WERI-Rb-1 (cell line): ENCODE measurements at regions not wholly inside any gene's neighbourhood (a gene's known extent, or its start where the extent isn't known, plus 50 kb on each side); places are given as distances from the start of the nearest gene placed in this dataset.

Source experiments
- DNase-seq: peaks from one replicate; pipeline ENCODE4 v3.0.0-alpha.2; 2020
- H3K27ac ChIP-seq: fragments of 250-450 bp; sonication (Bioruptor Pico); 2 replicates; pipeline ENCODE4 v1.5.1; 2020; ENCODE audit warnings: mild to moderate bottlenecking, moderate library complexity
- H3K27me3 ChIP-seq: fragments of 250-450 bp; sonication (Bioruptor Pico); 2 replicates; pipeline ENCODE4 v1.5.1; 2021; ENCODE audit warnings: mild to moderate bottlenecking, low read depth, moderate library complexity; ENCODE audit not compliant: insufficient read depth, severe bottlenecking
- H3K36me3 ChIP-seq: fragments of 250-450 bp; sonication (Bioruptor Pico); 2 replicates; pipeline ENCODE4 v1.5.1; 2020; ENCODE audit warnings: mild to moderate bottlenecking, moderate library complexity
- H3K4me3 ChIP-seq: 2 replicates; pipeline ENCODE4 v1.5.1; 2011; ENCODE audit warnings: low read depth, mild to moderate bottlenecking, control low read depth, low read length
- H3K9me3 ChIP-seq: fragments of 250-450 bp; sonication (Bioruptor Pico); 2 replicates; pipeline ENCODE4 v1.5.1; 2021; ENCODE audit warnings: mild to moderate bottlenecking, moderate library complexity; ENCODE audit not compliant: severe bottlenecking
- TF ChIP-seq, protein P1 (sequence below): IDR thresholded peaks from 2 replicates; pipeline ENCODE4 v1.5.1; 2011; ENCODE audit warnings: low read depth, mild to moderate bottlenecking, control low read depth, inconsistent platforms, low read length

GRCh38 chr20:40491009-40491590 lies 197.9 kb downstream of the MAFB start:
- TF ChIP-seq, protein P1, sequence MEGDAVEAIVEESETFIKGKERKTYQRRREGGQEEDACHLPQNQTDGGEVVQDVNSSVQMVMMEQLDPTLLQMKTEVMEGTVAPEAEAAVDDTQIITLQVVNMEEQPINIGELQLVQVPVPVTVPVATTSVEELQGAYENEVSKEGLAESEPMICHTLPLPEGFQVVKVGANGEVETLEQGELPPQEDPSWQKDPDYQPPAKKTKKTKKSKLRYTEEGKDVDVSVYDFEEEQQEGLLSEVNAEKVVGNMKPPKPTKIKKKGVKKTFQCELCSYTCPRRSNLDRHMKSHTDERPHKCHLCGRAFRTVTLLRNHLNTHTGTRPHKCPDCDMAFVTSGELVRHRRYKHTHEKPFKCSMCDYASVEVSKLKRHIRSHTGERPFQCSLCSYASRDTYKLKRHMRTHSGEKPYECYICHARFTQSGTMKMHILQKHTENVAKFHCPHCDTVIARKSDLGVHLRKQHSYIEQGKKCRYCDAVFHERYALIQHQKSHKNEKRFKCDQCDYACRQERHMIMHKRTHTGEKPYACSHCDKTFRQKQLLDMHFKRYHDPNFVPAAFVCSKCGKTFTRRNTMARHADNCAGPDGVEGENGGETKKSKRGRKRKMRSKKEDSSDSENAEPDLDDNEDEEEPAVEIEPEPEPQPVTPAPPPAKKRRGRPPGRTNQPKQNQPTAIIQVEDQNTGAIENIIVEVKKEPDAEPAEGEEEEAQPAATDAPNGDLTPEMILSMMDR: no peak
- Histone ChIP-seq H3K9me3 (no peaks in the 10 kb centered on the region), H3K4me3 (no peak overlapping the region), H3K36me3 (no peaks in the 10 kb centered on the region), H3K27me3 (peaks cover 29% of the 10 kb centered on the region), H3K27ac (no peak overlapping the region)
- no peak for DNase-seq

DNA sequence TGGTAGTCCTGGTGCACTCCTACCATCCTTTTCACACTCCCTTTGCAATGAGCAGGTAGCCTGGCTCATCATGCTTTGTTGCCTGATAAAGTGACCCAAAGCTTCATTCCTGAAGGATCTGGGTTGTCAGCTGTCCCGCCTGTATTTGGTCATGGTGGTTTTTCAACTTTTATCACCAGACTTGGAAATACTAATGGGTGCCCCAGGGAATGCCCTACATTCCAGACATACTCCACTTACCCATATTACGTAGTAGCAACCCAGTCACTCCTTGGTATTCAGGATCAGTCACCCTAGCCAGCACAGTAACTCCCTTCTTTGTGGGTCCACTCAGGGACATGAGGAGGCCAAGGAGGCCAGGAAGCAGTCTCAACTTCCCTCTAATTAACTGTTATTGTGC lies 199.2 kb downstream of the MAFB start:
- no peak for DNase-seq
- no peak overlapping the region for H3K27ac ChIP-seq
- TF ChIP-seq, protein P1: no peak
- peaks cover 29% of the 10 kb centered on the region for H3K27me3 ChIP-seq
- no peak overlapping the region for H3K4me3 ChIP-seq
- no peaks in the 10 kb centered on the region for H3K9me3 ChIP-seq
- no peaks in the 10 kb centered on the region for H3K36me3 ChIP-seq

DNA sequence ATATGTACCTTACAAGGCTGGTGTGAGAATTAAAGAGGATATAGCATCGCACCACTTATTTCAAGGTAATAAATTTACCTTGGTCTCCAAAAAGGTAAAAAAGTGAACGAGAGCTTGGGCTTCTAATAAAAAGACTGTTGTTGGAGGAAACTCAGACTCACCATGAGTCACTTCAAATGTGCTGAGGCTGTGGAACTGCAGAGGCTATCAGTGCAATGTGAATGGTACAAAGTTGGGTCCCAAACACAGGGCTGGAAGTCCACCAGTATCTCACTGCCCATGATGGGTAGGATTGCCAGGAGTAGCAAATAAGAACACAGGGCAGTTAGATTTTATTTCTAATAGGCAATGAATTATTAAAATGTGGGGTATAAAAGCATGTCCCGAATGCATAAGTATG lies 200.6 kb downstream of the MAFB start:
- H3K9me3 ChIP-seq: no peaks in the 10 kb centered on the region
- H3K36me3 ChIP-seq: no peaks in the 10 kb centered on the region
- peaks cover 33% of the 10 kb centered on the region for H3K27me3 ChIP-seq
- no peak overlapping the region for H3K27ac ChIP-seq
- no peak overlapping the region for H3K4me3 ChIP-seq
- no peak for DNase-seq
- TF ChIP-seq, protein P1: no peak

GRCh38 chr20:40486297-40486696 lies 202.7 kb downstream of the MAFB start:
- no peak for DNase-seq
- Histone ChIP-seq H3K27ac (no peak overlapping the region), H3K27me3 (peaks cover 26% of the 10 kb centered on the region), H3K4me3 (no peak overlapping the region), H3K9me3 (no peaks in the 10 kb centered on the region), H3K36me3 (no peaks in the 10 kb centered on the region)
- TF ChIP-seq, protein P1: no peak

DNA sequence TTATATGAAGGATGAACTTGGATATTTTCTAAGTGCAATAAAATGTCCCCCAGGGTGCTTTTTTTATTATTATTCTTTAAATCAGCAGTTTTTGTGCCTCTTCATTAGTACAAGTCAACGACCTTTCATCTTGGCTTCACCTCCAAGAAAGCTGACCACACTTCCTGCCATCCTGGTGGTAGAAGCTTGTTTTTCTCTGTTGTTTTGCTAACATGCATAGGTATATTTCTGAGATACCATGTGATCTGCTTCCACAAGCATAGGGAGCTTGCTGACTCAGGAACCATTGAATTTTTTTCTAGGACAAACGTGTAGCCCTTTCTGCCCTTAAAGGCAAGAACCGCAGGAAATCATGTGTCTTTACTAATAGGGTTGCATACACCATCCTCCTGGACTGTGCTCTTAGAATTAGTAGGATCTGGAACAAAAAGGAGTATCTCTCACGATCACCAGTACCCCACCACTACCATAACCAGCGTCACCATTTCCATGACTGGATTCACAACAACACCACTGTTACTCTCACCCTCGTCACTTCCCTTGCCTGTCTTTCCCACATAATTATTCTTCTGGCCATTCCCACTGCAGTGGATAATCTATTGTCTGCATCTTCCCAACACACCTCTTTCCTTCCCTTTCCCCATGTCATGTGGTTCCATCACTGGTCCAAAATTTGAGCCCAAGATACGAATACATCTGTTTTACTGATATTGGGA lies 207.1 kb downstream of the MAFB start:
- no peak overlapping the region for H3K27ac ChIP-seq
- H3K4me3 ChIP-seq: no peak overlapping the region
- H3K9me3 ChIP-seq: no peaks in the 10 kb centered on the region
- TF ChIP-seq, protein P1: no peak
- peaks cover 35% of the 10 kb centered on the region for H3K27me3 ChIP-seq
- H3K36me3 ChIP-seq: no peaks in the 10 kb centered on the region
- DNase-seq: no peak
